ENCODE measurements at regions not wholly inside any gene's neighbourhood (a gene's known extent, or its start where the extent isn't known, plus 50 kb on each side); places are given as distances from the start of the nearest gene placed in this dataset.

DNA sequence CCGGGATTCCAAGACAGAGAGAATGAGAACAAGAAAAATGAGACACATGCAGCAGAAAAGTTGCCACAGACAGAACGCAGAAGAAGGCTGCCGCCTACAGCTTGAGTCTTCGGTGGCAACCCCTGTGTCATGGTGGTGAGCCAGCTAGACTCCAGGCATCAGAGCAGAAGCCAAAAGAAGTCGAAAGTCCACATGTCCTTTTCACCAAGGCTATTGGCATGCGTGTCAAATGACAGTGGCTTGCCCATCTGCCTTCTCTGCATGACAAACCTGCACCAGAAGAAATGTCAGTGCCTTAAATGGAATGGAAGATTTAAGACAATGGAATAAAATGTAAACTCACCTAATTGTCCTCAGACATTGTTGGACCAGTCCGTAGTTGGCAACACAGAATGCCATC, 93.9 kb upstream of the NPSR1 start:
- no peak overlapping the region for H3K56ac ChIP-seq (replicated peaks; ENCODE audit: insufficient read length, low read depth, low read length)
- H2BK5ac ChIP-seq (ENCODE audit: low read depth, low read length) = no peak overlapping the region
- H3K23ac ChIP-seq (ENCODE audit: insufficient read length) = no peak overlapping the region
- no peak overlapping the region for H3K9ac ChIP-seq (replicated peaks in 1 of 4; ENCODE audit: extremely low read depth in 1 of 4, low read depth in 3 of 4, low read length in 3 of 4)
- no peak overlapping the region for H3K4me2 ChIP-seq (ENCODE audit: insufficient read depth in 1 of 2, low read depth in 2 of 2, low read length in 2 of 2)
- H3K79me2 ChIP-seq (ENCODE audit: control insufficient read depth in 1 of 2, insufficient read depth in 2 of 2, low read length in 2 of 2) = no peaks in the 10 kb centered on the region
- H4K20me1 ChIP-seq (replicated peaks in 1 of 2; ENCODE audit: control insufficient read depth in 1 of 2, insufficient read depth in 2 of 2, low read length in 2 of 2) = no peaks in the 10 kb centered on the region
- H2BK120ac ChIP-seq (replicated peaks; ENCODE audit: low read depth, low read length) = no peak overlapping the region
- H3K36me3 ChIP-seq (ENCODE audit: control insufficient read depth in 2 of 4, insufficient read depth in 4 of 4, low read length in 3 of 4) = no peaks in the 10 kb centered on the region
- H3K18ac ChIP-seq (ENCODE audit: extremely low read depth, low read length) = no peak overlapping the region
- H3K4me1 ChIP-seq (replicated peaks in 1 of 4; ENCODE audit: control insufficient read depth in 3 of 4, insufficient read depth in 4 of 4, low read length in 3 of 4) = no peaks in the 10 kb centered on the region
- ChIA-PET POLR2A (ENCODE audit: partially characterized antibody) (no interaction called here), CTCF (ENCODE audit: partially characterized antibody) (interaction anchor here (0.8 kb wide), 1 partner anchor 112 kb away, joined by 3 read pairs; no protein-coding TSS in a partner anchor)
- H4K5ac ChIP-seq (ENCODE audit: insufficient read length, low read depth, low read length) = no peak overlapping the region
- no peaks in the 10 kb centered on the region for H3K9me3 ChIP-seq (ENCODE audit: insufficient read depth in 2 of 2, low read depth in 1 of 2, low read length in 1 of 2)
- no peak overlapping the region for H2BK15ac ChIP-seq (ENCODE audit: low read length)
- H4K91ac ChIP-seq (replicated peaks; ENCODE audit: insufficient read length, low read length) = no peak overlapping the region
- H2BK12ac ChIP-seq (ENCODE audit: low read depth, low read length) = no peak overlapping the region; the same call in 1 of the 2 replicates
- H3K4ac ChIP-seq (replicated peaks; ENCODE audit: insufficient read length, low read depth, low read length) = no peak overlapping the region
- H2BK20ac ChIP-seq (ENCODE audit: low read length) = no peak overlapping the region
- no peaks in the 10 kb centered on the region for H3K79me1 ChIP-seq (ENCODE audit: low read depth, low read length)
- H3K14ac ChIP-seq (ENCODE audit: insufficient read length) = no peak overlapping the region
- no peak overlapping the region for H4K8ac ChIP-seq (ENCODE audit: extremely low read depth, insufficient read depth, low read length)
- TF ChIP-seq FOSL1 (IDR thresholded peaks at IDR 0.05; ENCODE audit: insufficient read depth, low read depth, low read length) (no peak), POU5F1 (IDR thresholded peaks at IDR 0.05; ENCODE audit: low read depth, low read length) (no peak), SP2 (IDR thresholded peaks at IDR 0.05; ENCODE audit: low read length) (no peak), TEAD4 (IDR thresholded peaks at IDR 0.05; ENCODE audit: low read depth, low read length) (no peak), CHD2 (IDR thresholded peaks at IDR 0.05; ENCODE audit: low read length) (no peak), EP300 (IDR thresholded peaks at IDR 0.05; ENCODE audit: borderline replicate concordance in 1 of 2, low read depth in 2 of 2, low read length in 2 of 2) (no peak), KDM5A (IDR thresholded peaks at IDR 0.05; ENCODE audit: low read length) (no peak)
- TF ChIP-seq, protein P1, sequence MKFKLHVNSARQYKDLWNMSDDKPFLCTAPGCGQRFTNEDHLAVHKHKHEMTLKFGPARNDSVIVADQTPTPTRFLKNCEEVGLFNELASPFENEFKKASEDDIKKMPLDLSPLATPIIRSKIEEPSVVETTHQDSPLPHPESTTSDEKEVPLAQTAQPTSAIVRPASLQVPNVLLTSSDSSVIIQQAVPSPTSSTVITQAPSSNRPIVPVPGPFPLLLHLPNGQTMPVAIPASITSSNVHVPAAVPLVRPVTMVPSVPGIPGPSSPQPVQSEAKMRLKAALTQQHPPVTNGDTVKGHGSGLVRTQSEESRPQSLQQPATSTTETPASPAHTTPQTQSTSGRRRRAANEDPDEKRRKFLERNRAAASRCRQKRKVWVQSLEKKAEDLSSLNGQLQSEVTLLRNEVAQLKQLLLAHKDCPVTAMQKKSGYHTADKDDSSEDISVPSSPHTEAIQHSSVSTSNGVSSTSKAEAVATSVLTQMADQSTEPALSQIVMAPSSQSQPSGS (IDR thresholded peaks at IDR 0.05; ENCODE audit: low read length) = no peak
- H3K27ac ChIP-seq (ENCODE audit: low read depth, low read length) = no peak overlapping the region
- WGBS, 2 experiments (ENCODE audit: extremely low coverage in 1 of 2, insufficient coverage in 1 of 2, insufficient read length in 1 of 2, insufficient replicate concordance in 2 of 2, low coverage in 1 of 2, low lambda C conversion rate in 2 of 2, missing lambda C conversion rate in 1 of 2) = 93% methylated on average over 7 of the region's 7 CpGs; no CpG with 5 or more reads in 1 of the 2 experiments
- H2AFZ ChIP-seq (ENCODE audit: low read length) = no peak overlapping the region
- no peak overlapping the region for H3K4me3 ChIP-seq (ENCODE audit: extremely low read depth in 1 of 4, insufficient read depth in 2 of 4, low read depth in 3 of 4, low read length in 4 of 4)
- DNase-seq (ENCODE audit: low read depth in 1 of 2, low spot score in 2 of 2) = no peak
- FAIRE-seq = no peak
- no peaks in the 10 kb centered on the region for H3K27me3 ChIP-seq (replicated peaks in 1 of 4; ENCODE audit: control insufficient read depth in 3 of 4, extremely low read depth in 1 of 4, insufficient read depth in 3 of 4, low read length in 3 of 4)
- H3K23me2 ChIP-seq (ENCODE audit: low read depth, low read length) = no peaks in the 10 kb centered on the region
- H2AK5ac ChIP-seq (ENCODE audit: low read depth, low read length) = no peak overlapping the region

Measured in H1 (cell line).